Brain pericyte (primary cell): ENCODE measurements at regions not wholly inside any gene's neighbourhood (a gene's known extent, or its start where the extent isn't known, plus 50 kb on each side); places are given as distances from the start of the nearest gene placed in this dataset.

Source experiments
- DNase-seq: peaks from one replicate; pipeline ENCODE4 v3.0.0-alpha.2; 2012; ENCODE audit warnings: low read depth, low spot score

GRCh38 chr1:5067246-5067645, 412.8 kb downstream of the AJAP1 start:
- no peak for DNase-seq

GRCh38 chr1:5053744-5054143, 399.3 kb downstream of the AJAP1 start:
- DNase-seq = no peak

- DNase-seq = no peak
Measured at GRCh38 chr1:5029136-5029535, 374.7 kb downstream of the AJAP1 start.

GRCh38 chr1:5012249-5012648, 357.8 kb downstream of the AJAP1 start:
- DNase-seq = no peak

- no peak for DNase-seq
Measured at GRCh38 chr1:5010656-5011055, 356.2 kb downstream of the AJAP1 start.

GRCh38 chr1:5010236-5010635, 355.8 kb downstream of the AJAP1 start:
- no peak for DNase-seq

- DNase-seq = no peak
Measured at GRCh38 chr1:5009376-5010065, 355.1 kb downstream of the AJAP1 start.

- DNase-seq = no peak
Measured at GRCh38 chr1:5005171-5005570, 350.8 kb downstream of the AJAP1 start.

- DNase-seq = no peak
Measured at GRCh38 chr1:5002676-5003075, 348.3 kb downstream of the AJAP1 start.

GRCh38 chr1:5001466-5001865, 347.1 kb downstream of the AJAP1 start:
- DNase-seq = no peak

GRCh38 chr1:4986306-4986705, 331.9 kb downstream of the AJAP1 start:
- no peak for DNase-seq

GRCh38 chr1:4984841-4985240, 330.4 kb downstream of the AJAP1 start:
- DNase-seq = no peak

- no peak for DNase-seq
Measured at GRCh38 chr1:4980211-4980610, 325.8 kb downstream of the AJAP1 start.

- DNase-seq = no peak
Measured at GRCh38 chr1:4978660-4979390, 324.4 kb downstream of the AJAP1 start.

- no peak for DNase-seq
Measured at GRCh38 chr1:4977701-4978100, 323.3 kb downstream of the AJAP1 start.

GRCh38 chr1:4976859-4977440, 322.5 kb downstream of the AJAP1 start:
- DNase-seq = no peak

GRCh38 chr1:4975856-4976255, 321.4 kb downstream of the AJAP1 start:
- no peak for DNase-seq

GRCh38 chr1:4974981-4975685, 320.7 kb downstream of the AJAP1 start:
- no peak for DNase-seq

GRCh38 chr1:4973341-4973740, 318.9 kb downstream of the AJAP1 start:
- no peak for DNase-seq

- no peak for DNase-seq
Measured at GRCh38 chr1:4972761-4973320, 318.4 kb downstream of the AJAP1 start.

- no peak for DNase-seq
Measured at GRCh38 chr1:4971666-4972065, 317.3 kb downstream of the AJAP1 start.

GRCh38 chr1:4970532-4970931, 316.1 kb downstream of the AJAP1 start:
- no peak for DNase-seq
